NCI-H748 (cell line): ENCODE measurements at regions not wholly inside any gene's neighbourhood (a gene's known extent, or its start where the extent isn't known, plus 50 kb on each side); places are given as distances from the start of the nearest gene placed in this dataset.

Source experiments
- DNase-seq: peaks from one replicate; lab custom pipeline; 2025; ENCODE audit not compliant: unreplicated experiment; lab: John Stamatoyannopoulos, UW

DNA sequence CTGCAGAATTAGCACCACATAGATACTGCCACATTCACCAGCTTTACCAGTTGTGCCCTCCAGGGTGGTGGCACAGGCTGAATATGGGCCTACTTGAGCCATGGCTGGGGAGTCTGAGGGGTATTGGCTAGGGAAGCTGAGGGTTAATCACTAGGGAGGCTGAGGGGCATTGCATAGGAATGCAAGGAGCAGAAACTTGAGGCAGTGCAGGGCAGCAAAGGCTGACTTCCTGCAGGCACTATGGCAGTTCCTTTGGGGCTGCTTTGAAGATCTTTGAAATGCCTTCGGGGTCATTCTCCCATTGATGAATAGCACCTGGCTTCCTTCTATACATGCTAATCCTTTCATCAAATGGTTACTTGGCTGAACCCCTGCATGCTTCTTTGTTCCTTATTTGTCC lies 171.5 kb downstream of the RCN1 start:
- DNase-seq = no peak

DNA sequence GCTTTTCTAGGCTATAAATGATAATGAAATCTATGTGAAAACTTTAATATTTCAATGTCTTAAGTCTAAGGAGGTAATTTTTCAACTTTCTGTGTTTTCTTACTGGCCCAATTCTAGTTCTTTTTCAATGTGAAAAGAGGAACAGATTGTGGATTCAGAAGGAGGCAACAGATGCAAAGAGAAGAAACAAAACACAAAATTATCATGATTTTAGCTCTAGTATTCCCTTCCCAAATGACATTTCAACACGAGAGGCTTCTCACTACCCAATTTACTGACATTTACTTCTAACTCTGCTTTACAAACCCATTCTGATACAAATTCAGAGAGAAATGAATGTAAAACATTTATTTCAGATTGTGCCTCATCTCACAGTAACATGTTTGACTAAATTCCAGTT lies 169.4 kb downstream of the WT1 start:
- no peak for DNase-seq

DNA sequence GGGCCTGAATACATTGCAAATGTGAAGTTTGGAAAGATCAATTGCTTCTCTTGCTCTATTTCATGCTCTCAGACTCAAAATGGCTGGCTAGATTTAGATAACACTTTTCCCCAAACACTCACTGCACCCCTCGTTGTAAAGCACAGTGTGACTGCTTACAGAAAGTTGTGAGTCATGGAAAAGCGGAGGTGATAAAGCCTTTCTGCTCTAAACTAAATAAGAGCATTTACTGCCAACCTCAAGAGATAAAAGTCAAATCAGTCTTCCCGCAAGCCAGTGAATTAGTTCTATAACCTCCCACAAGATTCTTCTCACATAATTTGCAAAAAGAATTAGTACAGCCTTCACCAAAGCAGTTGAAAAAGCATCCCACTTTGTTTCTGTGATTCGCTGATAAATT lies 168.7 kb downstream of the WT1 start:
- no peak for DNase-seq

DNA sequence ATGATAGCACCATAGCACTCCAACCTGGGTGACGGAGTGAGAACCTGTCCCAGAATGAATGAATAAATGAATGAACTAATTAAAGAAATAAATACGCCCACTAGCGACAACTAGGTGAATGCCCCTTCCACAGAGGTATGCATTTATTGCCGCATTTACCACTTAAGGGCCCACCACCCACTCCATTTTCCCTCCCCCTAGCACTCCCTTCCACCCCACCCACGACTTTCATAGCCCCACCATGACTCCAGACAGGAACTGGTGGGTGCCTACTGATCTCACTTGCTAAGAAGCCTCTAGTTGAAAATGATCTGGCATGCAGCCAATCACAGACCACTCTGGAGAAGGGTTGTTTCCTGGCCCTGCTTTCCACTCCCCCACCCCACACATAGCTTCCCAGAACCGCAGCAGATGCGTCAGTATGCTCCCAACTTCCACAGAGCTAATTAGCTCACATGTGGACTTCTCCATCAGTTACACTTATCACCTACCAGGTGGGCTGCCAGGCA lies 167.6 kb downstream of the WT1 start:
- no peak for DNase-seq

DNA sequence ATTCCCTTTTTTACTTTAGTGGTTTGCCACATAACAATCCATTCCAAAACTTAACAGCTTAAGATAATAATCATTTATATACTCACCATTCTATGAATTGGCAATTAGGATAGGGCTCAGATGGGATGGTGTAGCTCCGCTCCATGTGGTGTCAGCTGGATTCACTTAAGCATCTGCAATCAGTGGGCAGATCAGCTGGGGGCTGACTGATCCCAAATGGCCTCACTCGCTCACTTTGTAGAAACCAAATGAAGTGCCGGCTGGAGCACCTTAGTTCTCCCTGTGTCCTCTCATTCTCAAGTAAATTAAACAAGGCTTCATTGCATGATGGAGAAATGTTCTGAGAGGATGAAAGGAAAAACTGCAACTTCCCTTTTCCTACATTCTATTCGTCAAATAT lies 161.4 kb downstream of the WT1 start:
- no peak for DNase-seq

DNA sequence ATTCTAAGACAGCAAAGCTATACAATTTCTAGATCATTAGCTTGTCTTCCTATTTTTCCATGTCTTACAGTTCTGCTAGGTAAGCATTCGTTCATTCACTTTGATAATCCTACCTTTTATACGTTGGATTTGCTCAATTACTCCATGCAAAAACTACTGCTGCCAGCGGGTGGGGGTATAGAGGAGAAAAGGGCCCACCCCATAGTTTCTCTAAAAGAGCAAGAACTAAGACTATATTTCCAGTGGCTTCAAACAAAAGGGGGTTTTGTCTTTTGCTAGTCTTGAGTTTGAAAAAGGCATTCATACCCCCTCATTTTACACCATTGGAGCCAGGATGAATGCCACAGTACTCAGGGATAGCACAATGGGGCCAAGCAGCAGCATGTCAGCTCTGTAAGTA lies 155.7 kb downstream of the WT1 start:
- no peak for DNase-seq

DNA sequence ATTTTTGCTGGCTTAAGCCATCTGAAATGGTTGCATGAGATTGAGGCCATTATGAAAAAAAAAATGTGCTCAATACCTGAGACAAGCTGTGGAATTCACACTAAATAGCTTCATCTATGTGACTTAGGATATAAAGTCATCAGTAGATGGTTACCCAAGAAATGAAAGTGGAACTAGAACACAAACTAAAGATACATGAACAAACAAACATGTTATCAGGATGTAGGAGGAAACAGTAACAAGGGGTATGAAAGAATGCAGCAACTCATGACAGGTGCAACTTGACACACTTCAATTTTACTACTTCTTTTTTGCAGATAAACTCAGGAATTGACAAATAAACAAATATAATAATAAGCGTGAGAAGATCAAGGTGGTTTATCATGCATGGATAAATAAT lies 155.0 kb downstream of the WT1 start:
- DNase-seq = no peak

DNA sequence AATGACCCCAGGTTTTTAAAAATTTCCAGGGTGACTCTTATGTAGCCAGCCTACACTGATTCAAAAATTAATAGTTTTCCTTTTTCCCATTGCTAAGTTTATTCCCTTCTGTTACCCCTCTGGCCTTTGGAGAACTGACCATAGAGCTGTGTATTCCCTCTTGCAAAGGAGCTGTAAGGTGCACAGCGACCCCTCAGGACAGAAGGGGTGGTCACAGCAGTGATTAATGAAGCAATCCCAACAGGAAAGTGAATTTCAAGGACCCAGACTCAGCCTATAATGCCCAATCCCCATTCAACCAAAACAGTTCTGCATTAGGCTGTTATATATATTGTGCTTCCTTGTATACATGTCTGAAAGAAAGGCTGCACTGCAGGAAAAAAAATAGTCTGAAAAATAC lies 147.1 kb downstream of the WT1 start:
- DNase-seq = no peak

DNA sequence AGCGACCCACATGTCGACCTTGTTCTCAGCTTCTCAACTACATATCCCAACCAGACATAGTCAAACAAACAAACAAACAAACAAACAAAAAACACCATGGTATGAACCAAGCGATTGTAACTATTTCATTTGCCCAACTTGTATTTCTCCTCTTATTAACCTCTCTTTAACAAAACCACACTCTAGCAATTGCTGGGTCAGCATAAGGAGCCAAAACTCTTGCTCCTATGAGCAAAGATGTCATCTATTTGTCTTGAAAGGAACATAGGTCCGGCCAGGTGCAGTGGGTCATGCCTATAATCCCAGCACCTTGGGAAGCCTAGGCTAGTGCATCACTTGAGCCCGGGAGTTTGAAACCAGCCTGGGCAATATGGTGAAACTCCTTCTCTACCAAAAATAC lies 145.6 kb downstream of the WT1 start:
- no peak for DNase-seq

DNA sequence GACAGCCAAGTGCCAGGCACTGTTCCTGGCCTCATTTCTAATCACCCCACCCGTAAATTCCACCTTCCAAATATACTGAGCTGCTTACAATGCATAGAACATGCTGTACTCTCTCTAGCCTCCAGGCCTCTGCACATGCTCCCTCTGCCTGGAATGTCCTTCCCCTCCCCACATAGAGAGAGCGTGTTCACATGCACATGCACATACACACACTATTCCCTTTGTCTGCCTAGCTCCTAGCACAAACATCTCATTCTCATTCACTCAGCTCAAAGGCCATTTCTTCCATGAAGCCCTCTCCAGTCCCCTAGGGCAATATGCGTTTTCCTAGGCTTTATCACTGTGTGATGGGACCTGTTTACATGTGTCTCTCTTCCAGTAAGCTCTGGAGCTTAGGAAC lies 144.6 kb downstream of the WT1 start:
- DNase-seq = no peak

DNA sequence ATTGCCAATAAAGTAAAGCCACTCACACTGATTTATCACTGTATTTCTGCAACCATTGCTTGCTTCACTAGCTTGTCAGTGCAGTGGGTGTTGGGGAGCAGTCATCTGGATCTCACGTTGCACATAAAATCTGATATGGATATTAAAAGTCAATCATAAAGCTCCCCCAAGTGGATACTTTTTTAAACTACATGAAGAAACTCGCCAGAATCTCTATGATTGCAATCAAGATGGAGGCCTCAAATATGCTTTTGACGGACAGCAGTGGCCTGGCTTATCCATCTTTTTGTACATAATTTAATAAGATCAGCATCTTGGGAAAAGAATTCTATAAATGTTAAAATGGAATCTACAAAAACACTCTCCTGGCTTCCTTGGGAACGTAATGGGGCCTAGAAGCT lies 137.7 kb downstream of the WT1 start:
- DNase-seq = peak; percentile 54

DNA sequence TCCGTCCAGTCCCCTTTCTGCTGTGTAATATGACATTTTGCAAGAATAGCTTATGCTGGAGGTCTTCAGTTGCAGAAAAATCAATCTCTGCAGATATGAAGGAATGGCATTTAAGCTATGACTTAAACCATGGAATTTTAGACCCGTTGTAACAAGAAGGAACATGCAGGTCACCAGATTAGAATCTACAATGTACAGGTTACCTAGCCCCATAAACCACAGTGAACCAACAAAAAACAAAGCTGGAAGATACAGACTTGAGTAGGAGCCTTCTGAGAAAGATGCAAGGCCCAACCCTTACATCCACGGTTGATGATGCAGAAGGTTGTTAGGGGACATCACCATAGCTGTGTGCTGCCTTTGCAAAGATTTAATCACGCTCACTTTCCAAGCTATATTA lies 132.5 kb downstream of the WT1 start:
- DNase-seq = no peak

DNA sequence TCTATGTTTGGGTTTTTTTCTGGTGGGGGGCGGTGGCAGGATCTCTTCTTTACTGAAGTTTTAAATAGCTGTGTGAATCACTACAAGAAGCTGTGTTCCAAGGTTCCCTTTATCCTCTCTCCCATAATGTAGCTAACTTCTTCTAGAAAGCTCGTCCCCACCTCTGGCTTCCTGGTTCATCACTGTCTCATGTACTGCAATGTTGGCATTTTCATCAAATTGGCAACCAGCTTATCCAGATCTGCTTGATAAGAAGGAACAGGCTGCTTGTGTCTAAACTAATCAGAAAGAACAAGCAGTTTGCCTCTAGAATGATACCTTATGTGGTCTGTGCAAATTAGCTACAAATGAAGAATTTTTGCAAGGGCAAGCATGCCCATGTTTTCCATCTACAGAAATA lies 130.8 kb downstream of the WT1 start:
- no peak for DNase-seq

DNA sequence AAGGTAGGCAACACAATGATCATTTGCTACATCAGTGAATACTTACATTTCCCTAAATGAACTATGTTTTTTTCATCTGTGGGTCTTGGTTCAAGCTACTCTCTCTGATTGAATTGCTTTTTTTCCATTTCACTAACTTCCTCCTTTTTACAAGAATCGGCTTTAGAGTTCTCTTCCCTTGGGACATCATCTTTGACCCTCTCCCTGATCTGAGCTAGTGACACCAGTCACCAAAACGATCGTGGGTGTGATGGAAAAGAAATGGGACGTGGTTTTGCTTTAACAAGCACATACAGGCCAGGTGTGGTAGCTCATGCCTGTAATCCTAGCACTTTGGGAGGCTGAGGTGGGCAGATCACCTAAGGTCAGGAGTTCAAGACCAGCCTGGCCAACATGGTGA lies 129.9 kb downstream of the WT1 start:
- no peak for DNase-seq

DNA sequence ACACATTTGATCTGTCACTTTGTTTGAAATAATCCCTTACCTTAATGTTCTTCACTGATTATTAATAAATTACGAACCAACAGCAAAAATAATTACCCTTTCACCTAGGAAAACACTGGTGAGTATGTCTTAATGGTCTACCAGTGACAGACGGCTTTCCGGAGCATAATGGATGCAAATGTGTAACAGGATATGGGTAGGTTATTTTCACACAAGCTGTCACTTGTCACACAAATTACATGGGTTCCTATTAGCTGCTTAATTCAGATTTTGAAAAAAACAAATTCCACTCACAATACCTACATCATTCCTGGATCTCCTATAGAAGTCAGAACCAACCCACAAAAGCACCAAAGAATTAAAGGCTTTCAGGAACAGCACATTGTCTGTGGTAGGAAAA lies 127.9 kb downstream of the WT1 start:
- peak; percentile 56 for DNase-seq

DNA sequence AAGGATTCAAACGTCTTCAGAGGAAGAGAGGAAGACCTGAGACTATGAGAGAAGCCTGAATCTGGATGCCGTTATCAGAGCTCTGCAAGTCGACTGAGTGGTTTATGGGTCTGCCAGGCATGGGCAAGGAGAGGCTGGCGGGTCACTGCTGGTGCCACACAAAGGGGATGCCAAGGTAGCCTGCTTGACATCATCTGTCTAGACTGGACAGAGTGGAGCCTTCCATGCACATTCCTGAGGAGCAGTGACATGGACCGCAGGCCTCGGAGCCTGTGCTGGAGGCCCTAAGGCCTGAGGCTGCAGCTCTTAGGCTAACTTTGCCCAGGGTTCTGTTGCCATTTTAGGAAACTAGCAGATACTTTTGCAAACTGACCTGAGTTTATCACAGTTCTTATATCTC lies 127.4 kb downstream of the WT1 start:
- DNase-seq = no peak

DNA sequence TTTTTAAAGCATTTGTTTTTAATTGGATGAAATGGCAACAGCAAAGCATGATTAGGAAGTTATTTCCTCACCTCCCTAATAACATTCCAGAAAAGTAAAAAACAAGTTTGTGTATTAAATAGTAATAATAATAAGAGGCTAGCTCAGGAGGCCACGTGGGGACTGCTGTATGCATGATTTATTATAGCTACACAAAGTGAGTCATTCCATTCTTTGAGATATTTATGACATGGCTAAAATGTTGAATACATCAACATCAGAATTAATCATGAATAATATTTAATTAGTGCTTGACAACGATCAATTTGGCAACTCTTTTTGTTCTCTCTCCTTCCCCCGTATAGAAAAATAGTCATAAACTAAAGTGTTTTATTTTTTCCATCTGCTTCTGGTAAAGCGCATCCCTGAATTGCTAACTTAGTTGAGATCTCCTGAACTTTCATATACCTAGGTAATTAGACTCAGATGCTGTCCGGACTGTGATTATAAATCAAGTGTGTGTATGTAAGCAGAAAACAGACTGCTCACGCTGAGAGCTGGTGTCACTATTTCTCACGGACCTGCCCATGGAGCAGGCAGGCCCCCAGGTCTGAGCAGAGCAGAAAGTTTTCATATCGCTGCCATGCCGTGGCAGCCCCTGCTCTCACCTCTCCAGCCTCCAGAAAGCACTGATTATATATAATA lies 125.7 kb downstream of the WT1 start:
- peak; percentile 9 for DNase-seq

DNA sequence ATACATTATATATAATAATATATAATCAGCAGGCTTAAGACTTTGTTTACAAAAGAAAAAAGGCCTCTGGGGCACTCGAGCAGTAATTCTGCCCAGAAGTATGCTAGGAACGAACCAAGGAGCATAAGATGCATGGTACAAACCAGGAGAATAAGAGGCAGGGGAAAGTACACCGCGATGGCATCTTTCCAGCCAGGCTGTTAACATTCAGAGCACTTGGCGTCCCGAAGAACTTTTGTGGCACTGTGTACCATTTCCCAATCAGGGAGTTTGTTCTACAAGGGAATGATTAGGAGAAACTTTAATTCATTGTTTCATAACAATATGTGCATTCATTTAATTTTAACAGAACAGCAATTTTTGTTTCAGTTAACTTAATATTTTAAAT lies 125.1 kb downstream of the WT1 start:
- DNase-seq = no peak

DNA sequence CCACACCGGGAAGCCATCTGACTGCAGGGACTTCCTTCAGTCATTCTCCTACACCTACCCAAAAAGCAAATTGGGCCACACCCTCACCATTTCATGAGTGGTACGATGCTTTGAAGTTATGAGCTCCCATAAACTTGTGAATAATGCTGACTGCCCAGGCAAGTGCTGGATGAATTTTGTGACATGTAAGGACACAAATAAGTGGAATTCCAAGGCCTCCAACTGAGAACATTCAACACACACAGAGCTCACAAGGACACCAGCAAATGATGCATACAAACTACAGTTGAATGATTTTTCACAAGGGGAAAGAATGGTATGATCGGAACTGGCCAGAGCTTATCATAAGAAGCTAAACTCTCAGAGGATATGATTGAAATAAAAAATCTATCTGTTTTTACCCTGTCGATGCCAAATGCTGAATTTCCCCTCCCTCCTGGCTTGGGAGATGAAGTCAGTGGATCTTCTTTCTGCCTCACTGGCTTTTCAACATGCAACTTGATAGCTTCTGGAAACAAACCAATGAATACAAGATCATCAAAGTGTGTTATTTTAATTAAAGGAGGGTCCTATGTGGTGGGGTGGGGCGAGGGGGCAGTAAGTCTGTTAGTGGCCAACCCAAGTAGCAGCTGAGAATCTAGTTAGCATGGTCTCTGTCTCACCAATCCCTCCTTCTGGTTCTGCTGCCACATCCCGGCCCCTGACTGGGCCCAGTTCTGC lies 123.8 kb downstream of the WT1 start:
- no peak for DNase-seq

DNA sequence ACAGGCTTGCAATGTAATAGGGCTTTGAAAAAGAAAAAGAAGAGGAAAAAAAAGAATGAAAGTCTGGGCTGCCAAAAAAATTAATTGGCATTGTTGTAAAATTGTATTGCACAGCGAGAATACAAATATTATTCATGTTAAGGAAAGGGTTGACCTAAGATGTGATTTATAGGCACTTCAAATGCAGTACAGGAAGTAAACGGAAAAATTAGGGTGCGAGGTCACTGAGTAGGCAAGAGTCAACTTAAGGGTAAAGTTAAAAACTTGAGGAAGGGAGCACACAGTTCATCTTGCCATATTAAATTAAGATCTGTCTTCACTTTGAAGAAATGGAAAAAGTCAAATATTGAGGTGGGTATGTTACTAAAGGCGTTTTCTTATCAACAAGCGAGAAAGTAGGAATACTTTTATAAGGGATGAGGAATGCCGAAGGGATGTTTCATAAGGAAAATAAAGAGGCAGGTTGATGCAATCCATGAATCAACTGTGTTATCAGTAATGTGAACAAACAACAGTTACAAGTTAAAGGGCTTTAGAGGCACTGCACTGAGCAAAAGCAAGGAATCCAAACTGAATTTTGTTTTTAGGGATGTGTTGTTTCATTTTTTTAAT lies 123.0 kb downstream of the WT1 start:
- DNase-seq = no peak

DNA sequence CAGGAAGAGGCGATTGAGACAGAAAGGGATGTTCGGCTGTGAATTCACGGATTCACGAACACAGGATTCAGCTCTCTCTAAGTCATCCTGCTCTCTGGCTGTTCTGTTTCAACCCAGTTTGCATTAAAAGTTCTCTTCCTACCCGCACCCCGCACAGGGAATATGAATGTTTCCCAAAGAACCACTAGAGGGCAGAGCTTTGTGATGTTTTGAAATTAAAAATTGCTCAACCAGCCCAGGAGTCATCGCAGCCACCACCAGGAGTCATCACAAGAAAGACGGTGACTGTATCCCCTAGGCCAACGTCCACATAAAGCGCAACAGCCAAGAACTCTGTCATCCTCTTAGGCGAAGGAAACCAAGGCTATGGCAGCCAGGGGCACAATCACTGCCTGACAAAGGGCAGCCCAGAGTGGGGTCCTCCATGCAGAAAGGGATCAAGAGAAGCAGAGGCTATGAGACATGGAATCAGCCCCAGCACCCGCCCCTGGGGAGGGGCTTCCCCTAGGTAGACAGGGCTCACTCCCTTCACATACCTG lies 122.4 kb downstream of the WT1 start:
- DNase-seq = peak; percentile 43

DNA sequence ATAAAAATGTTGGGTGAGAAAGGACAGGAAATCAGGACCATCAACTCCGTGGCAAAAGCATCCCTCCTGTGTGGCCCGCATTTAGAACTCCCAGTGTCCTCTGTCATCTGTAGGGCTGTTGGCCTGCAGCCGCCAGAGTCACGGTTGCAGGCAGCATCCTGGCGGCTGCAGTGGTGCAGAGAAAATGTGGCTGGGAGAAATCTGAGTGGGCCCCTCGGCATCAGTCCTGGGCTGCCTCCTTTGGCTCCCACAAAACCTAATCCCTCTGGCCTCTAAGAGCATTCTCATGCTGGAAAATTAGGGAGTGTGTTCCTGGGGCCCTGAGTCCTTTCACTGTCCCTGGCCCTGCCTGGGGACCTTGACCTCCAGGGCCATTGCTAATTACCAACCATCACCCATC lies 121.9 kb downstream of the WT1 start:
- DNase-seq = no peak
